Liver (tissue), 8 donors: ENCODE measurements at regions not wholly inside any gene's neighbourhood (a gene's known extent, or its start where the extent isn't known, plus 50 kb on each side); places are given as distances from the start of the nearest gene placed in this dataset.

Experiments
- DNase-seq: peaks from one replicate; pipeline ENCODE4 v3.0.0-alpha.2; 2017; ENCODE audit warnings: low spot score
- H3K27ac ChIP-seq, 2 donors: one replicate each; pipeline ENCODE4 v1.7.0; 2013; ENCODE audit warnings: inconsistent platforms in 2 of 2, low read length in 2 of 2, control low read depth in 1 of 2, low read depth in 1 of 2, mild to moderate bottlenecking in 1 of 2
- H3K27me3 ChIP-seq, 4 donors: one replicate each; pipeline versions ENCODE4 v1.6.1 to v1.7.0; 2013; ENCODE audit warnings: low read length in 3 of 4, inconsistent platforms in 1 of 4, mild to moderate bottlenecking in 1 of 4, moderate library complexity in 1 of 4; ENCODE audit not compliant: control insufficient read depth in 4 of 4, insufficient read depth in 4 of 4
- H3K36me3 ChIP-seq, 4 donors: one replicate each; pipeline versions ENCODE4 v1.6.1 to v1.7.0; 2013; ENCODE audit warnings: low read length in 3 of 4, mild to moderate bottlenecking in 3 of 4, low read depth in 1 of 4, moderate library complexity in 1 of 4; ENCODE audit not compliant: control insufficient read depth in 4 of 4, insufficient read depth in 3 of 4
- H3K4me1 ChIP-seq, 4 donors: one replicate each; pipeline versions ENCODE4 v1.6.1 to v1.7.0; 2013; ENCODE audit warnings: low read length in 3 of 4, mild to moderate bottlenecking in 3 of 4, moderate library complexity in 1 of 4; ENCODE audit not compliant: control insufficient read depth in 4 of 4, insufficient read depth in 4 of 4
- H3K4me3 ChIP-seq, 3 donors: one replicate each; pipeline versions ENCODE4 v1.6.1 to v1.7.0; 2013; ENCODE audit warnings: low read length in 3 of 3, control low read depth in 1 of 3, low read depth in 1 of 3, mild to moderate bottlenecking in 1 of 3
- H3K9ac ChIP-seq, 2 donors: one replicate each; pipeline ENCODE4 v1.7.0; 2013; ENCODE audit warnings: low read length in 2 of 2, mild to moderate bottlenecking in 2 of 2, moderate library complexity in 2 of 2, control low read depth in 1 of 2, low read depth in 1 of 2
- H3K9me3 ChIP-seq, 4 donors: one replicate each; pipeline versions ENCODE4 v1.6.1 to v1.7.0; 2013; ENCODE audit warnings: low read length in 3 of 4; ENCODE audit not compliant: control insufficient read depth in 4 of 4
- ATF3 ChIP-seq: IDR thresholded peaks from 2 replicates; pipeline ENCODE4 v1.6.1; 2016; ENCODE audit warnings: antibody characterized with exemption
- EGR1 ChIP-seq, 2 donors: IDR thresholded peaks; 2 replicates each; pipeline ENCODE4 v1.6.1; 2016 to 2018; ENCODE audit warnings: antibody characterized with exemption in 2 of 2, low read depth in 2 of 2
- FOXA1 ChIP-seq: IDR thresholded peaks from 2 replicates; pipeline ENCODE4 v1.6.1; 2016; ENCODE audit warnings: antibody characterized with exemption
- FOXA2 ChIP-seq: IDR thresholded peaks from 2 replicates; pipeline ENCODE4 v1.6.1; 2016; ENCODE audit warnings: antibody characterized with exemption
- HNF4A ChIP-seq, 2 donors: conservative IDR thresholded peaks; 2 replicates each; pipeline ENCODE4 v1.6.1; 2016; ENCODE audit warnings: antibody characterized with exemption in 2 of 2, mild to moderate bottlenecking in 2 of 2
- HNF4G ChIP-seq: IDR thresholded peaks from 2 replicates; pipeline ENCODE4 v1.6.1; 2016; ENCODE audit warnings: antibody characterized with exemption
- MAX ChIP-seq: IDR thresholded peaks from 2 replicates; pipeline ENCODE4 v1.6.1; 2016; ENCODE audit warnings: antibody characterized with exemption
- NR2F2 ChIP-seq: IDR thresholded peaks from 2 replicates; pipeline ENCODE4 v1.6.1; 2016; ENCODE audit warnings: antibody characterized with exemption
- RAD21 ChIP-seq, 2 donors: IDR thresholded peaks; 2 replicates each; pipeline ENCODE4 v1.6.1; 2016; ENCODE audit warnings: antibody characterized with exemption in 2 of 2, mild to moderate bottlenecking in 2 of 2
- RXRA ChIP-seq, 2 donors: IDR thresholded peaks; 2 replicates each; pipeline ENCODE4 v1.6.1; 2017 to 2018; ENCODE audit warnings: antibody characterized with exemption in 2 of 2, mild to moderate bottlenecking in 1 of 2
- SP1 ChIP-seq: IDR thresholded peaks from 2 replicates; pipeline ENCODE4 v1.6.1; 2018; ENCODE audit warnings: antibody characterized with exemption, mild to moderate bottlenecking
- WGBS: extraction: QIAGEN DNeasy Blood & Tissue Kit; methylation state at CpG from one replicate; pipeline ENCODE4 v1.1.7; 2013; 5-methylcytosine and 5-hydroxymethylcytosine counted together
- TF ChIP-seq, protein P1 (sequence below): fragments of 150-350 bp; IDR thresholded peaks from 2 replicates; pipeline ENCODE4 v1.5.1; 2017; ENCODE audit warnings: improper control_type of control experiment, low read depth, low read length; ENCODE audit not compliant: missing input control
- TF ChIP-seq, protein P2 (sequence below): IDR thresholded peaks from 2 replicates; pipeline ENCODE4 v1.6.1; 2016; ENCODE audit warnings: antibody characterized with exemption
- TF ChIP-seq, protein P3 (sequence below): IDR thresholded peaks from 2 replicates; pipeline ENCODE4 v1.6.1; 2016; ENCODE audit warnings: antibody characterized with exemption, mild to moderate bottlenecking
- donor health status: healthy.
- donor health status: healthy.
- donor health status: healthy.
- donor health status: healthy.
- donor health status: healthy.

DNA sequence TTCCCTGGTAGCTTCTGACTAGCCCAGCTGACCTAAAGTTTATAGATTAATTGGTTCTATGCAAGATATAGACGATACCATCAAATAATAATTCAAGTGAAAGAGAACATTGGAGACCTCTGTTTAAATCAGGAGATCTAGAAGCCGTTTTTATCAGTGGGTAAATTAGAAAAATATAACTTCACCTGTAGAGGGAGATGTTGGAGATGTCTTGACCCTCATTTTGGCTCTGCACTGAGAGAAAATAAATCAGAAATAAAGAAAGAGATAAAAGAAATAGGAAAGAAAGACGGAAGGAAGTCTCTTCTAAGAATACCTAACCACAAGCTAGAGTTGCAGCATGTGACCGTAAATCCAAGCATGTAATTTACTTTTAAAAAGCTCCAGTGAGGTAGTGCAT is 684.5 kb downstream of the C12orf50 start:
- H3K36me3 ChIP-seq: no peaks in the 10 kb centered on the region
- no peak overlapping the region for H3K27ac ChIP-seq
- no peak overlapping the region for H3K4me3 ChIP-seq
- 59% methylated on average over 4 of the region's 4 CpGs for WGBS
- no peaks in the 10 kb centered on the region for H3K4me1 ChIP-seq
- no peak for DNase-seq
- TF ChIP-seq MAX: no peak
- TF ChIP-seq RAD21 (IDR thresholded peaks at IDR 0.05): peak in 1 of 2 donors; percentile 10
- no peaks in the 10 kb centered on the region for H3K9me3 ChIP-seq
- no peak overlapping the region for H3K9ac ChIP-seq
- no peaks in the 10 kb centered on the region for H3K27me3 ChIP-seq

DNA sequence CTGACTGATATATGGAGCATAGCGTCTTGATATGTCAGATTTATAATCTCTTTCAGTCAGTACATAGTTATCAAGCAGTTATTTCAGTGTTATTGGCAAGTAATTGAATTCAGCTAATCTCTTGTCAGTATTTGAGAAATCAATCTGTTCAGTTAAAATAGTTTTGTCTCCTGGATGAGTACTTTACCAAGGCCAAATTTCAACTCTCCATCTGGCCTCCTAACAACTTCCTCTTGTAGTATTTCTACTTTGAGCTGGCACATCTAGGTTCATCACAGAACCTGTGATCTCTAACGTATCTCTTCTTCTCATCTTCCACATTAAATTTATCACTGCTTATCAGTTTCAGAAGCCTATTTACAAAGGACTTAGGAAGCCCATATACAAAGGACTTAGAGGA is 690.5 kb downstream of the C12orf50 start:
- no peaks in the 10 kb centered on the region for H3K36me3 ChIP-seq
- H3K4me1 ChIP-seq: no peaks in the 10 kb centered on the region
- no peak overlapping the region for H3K27ac ChIP-seq
- DNase-seq: no peak
- no peak for TF ChIP-seq SP1
- no peak for TF ChIP-seq HNF4A (conservative IDR thresholded peaks at IDR 0.05)
- no peak for TF ChIP-seq FOXA1
- no peak for TF ChIP-seq FOXA2
- TF ChIP-seq EGR1 (IDR thresholded peaks at IDR 0.05; ENCODE audit: low read depth in 2 of 2): no peak
- TF ChIP-seq, protein P1, sequence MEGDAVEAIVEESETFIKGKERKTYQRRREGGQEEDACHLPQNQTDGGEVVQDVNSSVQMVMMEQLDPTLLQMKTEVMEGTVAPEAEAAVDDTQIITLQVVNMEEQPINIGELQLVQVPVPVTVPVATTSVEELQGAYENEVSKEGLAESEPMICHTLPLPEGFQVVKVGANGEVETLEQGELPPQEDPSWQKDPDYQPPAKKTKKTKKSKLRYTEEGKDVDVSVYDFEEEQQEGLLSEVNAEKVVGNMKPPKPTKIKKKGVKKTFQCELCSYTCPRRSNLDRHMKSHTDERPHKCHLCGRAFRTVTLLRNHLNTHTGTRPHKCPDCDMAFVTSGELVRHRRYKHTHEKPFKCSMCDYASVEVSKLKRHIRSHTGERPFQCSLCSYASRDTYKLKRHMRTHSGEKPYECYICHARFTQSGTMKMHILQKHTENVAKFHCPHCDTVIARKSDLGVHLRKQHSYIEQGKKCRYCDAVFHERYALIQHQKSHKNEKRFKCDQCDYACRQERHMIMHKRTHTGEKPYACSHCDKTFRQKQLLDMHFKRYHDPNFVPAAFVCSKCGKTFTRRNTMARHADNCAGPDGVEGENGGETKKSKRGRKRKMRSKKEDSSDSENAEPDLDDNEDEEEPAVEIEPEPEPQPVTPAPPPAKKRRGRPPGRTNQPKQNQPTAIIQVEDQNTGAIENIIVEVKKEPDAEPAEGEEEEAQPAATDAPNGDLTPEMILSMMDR: no peak
- no peak for TF ChIP-seq HNF4G
- TF ChIP-seq ATF3: no peak
- TF ChIP-seq, protein P2, sequence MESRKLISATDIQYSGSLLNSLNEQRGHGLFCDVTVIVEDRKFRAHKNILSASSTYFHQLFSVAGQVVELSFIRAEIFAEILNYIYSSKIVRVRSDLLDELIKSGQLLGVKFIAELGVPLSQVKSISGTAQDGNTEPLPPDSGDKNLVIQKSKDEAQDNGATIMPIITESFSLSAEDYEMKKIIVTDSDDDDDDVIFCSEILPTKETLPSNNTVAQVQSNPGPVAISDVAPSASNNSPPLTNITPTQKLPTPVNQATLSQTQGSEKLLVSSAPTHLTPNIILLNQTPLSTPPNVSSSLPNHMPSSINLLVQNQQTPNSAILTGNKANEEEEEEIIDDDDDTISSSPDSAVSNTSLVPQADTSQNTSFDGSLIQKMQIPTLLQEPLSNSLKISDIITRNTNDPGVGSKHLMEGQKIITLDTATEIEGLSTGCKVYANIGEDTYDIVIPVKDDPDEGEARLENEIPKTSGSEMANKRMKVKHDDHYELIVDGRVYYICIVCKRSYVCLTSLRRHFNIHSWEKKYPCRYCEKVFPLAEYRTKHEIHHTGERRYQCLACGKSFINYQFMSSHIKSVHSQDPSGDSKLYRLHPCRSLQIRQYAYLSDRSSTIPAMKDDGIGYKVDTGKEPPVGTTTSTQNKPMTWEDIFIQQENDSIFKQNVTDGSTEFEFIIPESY: no peak
- no peak for TF ChIP-seq MAX
- TF ChIP-seq RXRA (IDR thresholded peaks at IDR 0.05): no peak
- TF ChIP-seq, protein P3, sequence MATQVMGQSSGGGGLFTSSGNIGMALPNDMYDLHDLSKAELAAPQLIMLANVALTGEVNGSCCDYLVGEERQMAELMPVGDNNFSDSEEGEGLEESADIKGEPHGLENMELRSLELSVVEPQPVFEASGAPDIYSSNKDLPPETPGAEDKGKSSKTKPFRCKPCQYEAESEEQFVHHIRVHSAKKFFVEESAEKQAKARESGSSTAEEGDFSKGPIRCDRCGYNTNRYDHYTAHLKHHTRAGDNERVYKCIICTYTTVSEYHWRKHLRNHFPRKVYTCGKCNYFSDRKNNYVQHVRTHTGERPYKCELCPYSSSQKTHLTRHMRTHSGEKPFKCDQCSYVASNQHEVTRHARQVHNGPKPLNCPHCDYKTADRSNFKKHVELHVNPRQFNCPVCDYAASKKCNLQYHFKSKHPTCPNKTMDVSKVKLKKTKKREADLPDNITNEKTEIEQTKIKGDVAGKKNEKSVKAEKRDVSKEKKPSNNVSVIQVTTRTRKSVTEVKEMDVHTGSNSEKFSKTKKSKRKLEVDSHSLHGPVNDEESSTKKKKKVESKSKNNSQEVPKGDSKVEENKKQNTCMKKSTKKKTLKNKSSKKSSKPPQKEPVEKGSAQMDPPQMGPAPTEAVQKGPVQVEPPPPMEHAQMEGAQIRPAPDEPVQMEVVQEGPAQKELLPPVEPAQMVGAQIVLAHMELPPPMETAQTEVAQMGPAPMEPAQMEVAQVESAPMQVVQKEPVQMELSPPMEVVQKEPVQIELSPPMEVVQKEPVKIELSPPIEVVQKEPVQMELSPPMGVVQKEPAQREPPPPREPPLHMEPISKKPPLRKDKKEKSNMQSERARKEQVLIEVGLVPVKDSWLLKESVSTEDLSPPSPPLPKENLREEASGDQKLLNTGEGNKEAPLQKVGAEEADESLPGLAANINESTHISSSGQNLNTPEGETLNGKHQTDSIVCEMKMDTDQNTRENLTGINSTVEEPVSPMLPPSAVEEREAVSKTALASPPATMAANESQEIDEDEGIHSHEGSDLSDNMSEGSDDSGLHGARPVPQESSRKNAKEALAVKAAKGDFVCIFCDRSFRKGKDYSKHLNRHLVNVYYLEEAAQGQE: no peak
- TF ChIP-seq RAD21 (IDR thresholded peaks at IDR 0.05): no peak
- no peak for TF ChIP-seq NR2F2
- H3K9ac ChIP-seq: no peak overlapping the region
- WGBS: 77% methylated on average over 2 of the region's 2 CpGs
- H3K4me3 ChIP-seq: no peak overlapping the region
- no peaks in the 10 kb centered on the region for H3K27me3 ChIP-seq
- no peaks in the 10 kb centered on the region for H3K9me3 ChIP-seq
